GM21515 (cell line): ENCODE measurements at regions not wholly inside any gene's neighbourhood (a gene's known extent, or its start where the extent isn't known, plus 50 kb on each side); places are given as distances from the start of the nearest gene placed in this dataset.
"Not testable (repeated sequence)": the region's sequence is repeated elsewhere in the genome, so short reads cannot be mapped to it uniquely, and the experiment has no call there.

Experiments
- ATAC-seq: cut with Tn5 transposase; IDR thresholded peaks from one replicate; pipeline ENCODE4 v1.9.1; 2021; ENCODE audit not compliant: unreplicated experiment

GRCh38 chr2:89855752-89856151 is 1164.3 kb downstream of the RPIA start:
- ATAC-seq: not testable (repeated sequence)

- ATAC-seq: not testable (repeated sequence)
These were observed 1164.8 kb downstream of the RPIA start for GRCh38 chr2:89856305-89856704.

GRCh38 chr2:89862164-89862563 is 1170.7 kb downstream of the RPIA start:
- not testable (repeated sequence) for ATAC-seq

- not testable (repeated sequence) for ATAC-seq
These were observed 1171.7 kb downstream of the RPIA start for GRCh38 chr2:89863209-89863608.

DNA sequence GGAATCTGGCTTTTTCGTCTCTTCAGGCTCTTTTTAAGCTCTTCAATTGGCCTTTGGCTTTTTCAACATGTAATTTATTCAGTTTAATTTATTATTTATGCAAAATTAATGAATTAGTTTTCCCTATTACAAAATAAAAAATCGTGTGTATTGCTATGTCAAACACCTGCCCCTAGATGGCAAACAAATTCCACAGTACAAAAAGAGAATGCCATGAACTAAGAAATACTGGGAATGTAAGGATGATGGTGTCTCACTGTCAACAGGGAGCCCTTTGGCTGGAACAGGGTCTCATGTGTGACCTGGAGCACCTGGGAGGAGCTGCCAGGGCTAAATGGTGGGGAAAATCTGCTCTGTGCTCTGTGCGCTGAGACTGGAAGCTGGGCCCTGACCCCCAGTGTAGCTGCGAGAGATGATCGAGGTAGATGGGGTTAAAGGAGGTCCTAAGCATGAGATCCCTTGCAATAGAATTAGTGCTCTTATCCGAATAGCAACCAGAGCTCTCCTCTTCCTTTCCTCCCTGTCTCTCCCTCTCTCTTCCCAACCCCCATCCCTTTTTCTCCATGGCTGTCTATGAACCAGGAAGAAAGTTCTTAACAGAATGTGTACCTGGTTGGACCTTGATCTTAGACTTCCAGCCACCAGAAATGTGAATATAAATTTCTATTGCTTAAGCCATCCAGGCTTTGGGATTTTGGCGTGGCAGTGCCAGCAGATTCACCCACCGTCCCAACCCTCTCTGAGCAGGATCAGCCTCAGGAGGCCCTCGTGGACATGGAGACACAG is 1183.5 kb downstream of the RPIA start:
- ATAC-seq: not testable (repeated sequence)

DNA sequence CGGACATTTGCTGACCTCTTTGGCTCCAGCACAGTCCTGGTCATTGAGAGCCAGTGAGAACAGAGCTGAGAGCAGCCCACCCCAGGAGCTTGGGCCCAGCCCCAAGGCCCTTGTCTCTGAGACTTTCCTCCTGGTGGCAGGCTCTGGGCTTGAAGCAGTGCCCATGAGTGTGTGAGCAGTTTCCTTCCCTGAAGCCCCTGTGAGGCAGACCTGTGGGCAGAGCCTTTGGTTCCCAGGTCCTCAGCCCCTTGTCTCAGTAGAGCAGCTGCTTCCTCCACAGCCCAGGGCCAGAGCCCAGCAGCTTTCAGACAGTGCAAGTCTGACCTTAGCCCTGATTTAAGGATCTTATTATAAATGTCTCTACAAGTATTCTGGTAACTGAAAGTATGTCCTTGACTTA is 1185.0 kb downstream of the RPIA start:
- not testable (repeated sequence) for ATAC-seq

DNA sequence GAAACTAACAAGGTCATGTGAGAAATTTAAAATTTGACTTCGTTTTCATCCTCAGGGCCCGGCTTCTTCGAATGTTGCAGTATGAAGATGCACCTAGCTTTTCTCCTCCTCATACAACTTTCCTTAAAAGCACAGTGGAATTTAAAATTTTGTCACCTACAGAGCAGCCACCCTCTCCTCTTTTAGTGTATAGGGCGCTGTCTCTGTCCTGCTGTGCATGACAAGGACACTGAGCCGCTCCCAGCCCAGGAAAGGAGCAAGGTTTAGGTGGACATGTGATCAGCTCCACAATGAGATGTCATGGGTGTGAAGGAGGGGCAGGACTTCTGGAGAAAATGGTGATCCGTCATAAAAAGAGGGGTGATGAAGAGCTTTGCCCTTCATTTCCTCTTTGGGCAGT is 1185.4 kb downstream of the RPIA start:
- ATAC-seq: not testable (repeated sequence)

DNA sequence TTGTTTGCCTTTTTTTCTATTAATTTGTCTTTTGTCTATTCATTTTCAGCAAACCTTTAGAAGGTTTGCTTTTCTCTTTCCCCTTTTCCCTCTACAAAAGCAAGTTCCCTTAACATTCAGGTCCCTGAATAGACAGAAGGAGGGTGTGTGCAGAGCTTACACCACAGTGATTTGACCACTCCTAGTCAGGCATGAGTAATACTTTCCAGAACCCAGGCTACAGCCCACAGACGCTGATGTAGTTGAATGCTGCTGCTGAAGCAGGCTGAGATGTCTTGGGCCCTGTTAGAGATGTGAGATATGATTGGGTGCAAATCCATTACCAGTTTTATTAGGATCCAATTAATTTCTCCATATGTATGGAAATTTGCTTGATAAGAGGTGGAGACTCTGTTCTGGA is 1191.4 kb downstream of the RPIA start:
- ATAC-seq: peak; percentile 72

DNA sequence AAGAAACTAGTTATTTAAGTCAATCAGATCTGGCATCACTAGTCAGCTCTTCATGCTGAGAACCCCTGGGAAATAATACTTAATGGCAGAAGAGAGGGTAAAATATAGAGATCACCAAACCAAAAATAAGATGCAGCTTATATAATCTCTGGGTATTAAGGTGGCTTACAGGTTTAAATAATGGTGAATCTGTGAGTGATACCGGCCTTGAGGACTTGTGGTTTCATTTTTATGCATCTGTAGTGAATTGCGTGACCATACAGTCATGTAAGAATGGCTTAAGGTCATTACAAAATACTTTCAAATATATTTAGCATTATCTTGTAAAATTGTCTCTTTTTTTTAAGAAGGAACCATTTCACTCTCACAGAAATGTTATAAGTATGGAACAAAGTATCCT is 1192.2 kb downstream of the RPIA start:
- not testable (repeated sequence) for ATAC-seq

DNA sequence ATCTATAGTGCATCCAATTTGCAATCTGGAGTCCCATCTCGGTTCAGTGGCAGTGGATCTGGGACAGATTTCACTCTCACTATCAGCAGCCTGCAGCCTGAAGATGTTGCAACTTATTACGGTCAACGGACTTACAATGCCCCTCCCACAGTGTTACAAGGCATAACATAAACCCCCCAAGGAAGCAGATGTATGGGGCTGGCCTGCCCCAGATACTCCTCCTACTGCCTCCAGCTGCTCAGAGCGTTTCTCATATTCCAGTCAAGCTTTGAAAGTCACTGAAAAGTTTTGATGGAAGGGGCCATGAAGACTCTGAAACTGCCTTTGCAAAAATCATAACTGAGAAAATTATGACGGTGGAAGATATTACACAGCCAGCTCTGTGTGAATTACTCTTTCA is 1193.6 kb downstream of the RPIA start:
- not testable (repeated sequence) for ATAC-seq

GRCh38 chr2:89888693-89889092 is 1197.2 kb downstream of the RPIA start:
- ATAC-seq: not testable (repeated sequence)

GRCh38 chr2:89890185-89890773 is 1198.8 kb downstream of the RPIA start:
- ATAC-seq: not testable (repeated sequence)

DNA sequence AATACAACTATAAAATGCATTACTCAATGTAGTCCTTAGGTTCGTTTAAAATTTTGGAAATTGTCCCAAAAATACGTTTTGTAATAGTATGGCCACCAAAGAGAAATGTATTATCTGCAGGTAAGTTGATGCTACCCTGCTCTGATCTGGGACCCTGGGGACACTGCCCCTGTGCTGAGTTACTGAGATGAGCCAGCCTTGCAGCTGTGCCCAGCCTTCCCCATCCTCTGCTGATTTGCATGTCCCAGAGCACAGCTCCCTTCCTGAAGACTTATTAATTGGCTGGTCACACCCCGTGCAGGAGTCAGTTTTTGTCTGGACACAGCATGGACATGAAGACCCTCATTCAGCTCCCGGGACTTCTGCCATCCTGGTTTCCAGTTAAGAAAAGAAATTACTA is 1203.5 kb downstream of the RPIA start:
- ATAC-seq: not testable (repeated sequence)

GRCh38 chr2:89895629-89896028 is 1204.2 kb downstream of the RPIA start:
- not testable (repeated sequence) for ATAC-seq

DNA sequence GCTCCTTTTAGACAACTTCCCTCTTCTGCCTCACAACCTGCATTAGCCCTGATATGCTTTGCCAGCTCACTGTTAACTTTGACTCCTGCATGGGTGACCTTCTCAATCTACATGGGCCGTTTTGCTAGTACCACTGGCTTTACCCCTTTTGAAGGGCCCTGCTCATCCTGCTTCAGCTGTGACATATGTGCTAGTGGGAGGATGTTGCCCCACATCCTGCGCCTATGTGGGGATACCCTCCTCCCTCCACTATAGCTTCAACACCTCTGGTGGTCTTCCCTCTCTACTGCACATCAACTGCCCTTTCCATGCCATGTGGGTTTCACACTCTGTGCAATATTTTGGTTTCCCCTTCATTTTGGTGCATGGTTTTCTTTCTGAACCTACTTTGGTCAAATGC is 1235.5 kb downstream of the RPIA start:
- not testable (repeated sequence) for ATAC-seq

DNA sequence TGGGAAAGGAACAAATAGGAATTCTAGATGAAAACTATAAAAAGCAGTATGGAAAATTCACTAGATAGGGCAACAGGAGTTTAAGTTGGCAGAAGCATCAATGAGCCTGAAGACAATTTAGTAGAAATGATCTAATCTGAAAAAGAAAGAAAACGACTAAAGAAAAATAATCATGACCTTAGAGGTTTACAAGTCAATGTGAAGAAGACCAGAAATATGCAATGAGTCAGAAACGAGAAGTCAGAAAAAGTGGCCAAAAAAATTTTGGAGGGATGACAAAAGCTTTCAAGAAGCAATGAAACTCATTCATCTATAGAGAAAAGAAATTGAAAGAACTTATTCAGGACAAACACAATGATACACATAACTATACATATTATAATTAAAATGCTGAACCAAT is 1244.0 kb downstream of the RPIA start:
- not testable (repeated sequence) for ATAC-seq

DNA sequence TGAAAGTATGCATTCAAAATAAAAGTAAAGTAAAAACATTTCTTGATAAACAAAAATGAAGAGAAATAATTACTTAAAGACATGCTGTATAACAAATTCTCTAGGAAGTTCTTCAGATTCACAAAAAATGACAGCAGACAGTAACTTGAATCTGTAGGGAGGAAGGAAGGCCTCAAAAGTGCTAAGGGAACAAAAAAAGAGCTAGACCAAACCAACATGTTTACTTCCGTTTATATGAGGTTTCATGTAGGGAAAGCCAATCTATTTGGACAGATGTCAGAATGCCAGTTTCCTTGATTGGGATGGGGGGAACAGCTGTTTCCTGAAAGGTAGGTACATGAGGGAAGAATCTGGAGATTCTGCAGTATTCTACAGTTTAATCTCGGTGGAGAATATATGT is 1244.5 kb downstream of the RPIA start:
- ATAC-seq: not testable (repeated sequence)

- not testable (repeated sequence) for ATAC-seq
These were observed 1245.1 kb downstream of the RPIA start for GRCh38 chr2:89936559-89936958.

- peak; percentile 95 for ATAC-seq
These were observed 1247.3 kb downstream of the RPIA start for GRCh38 chr2:89938756-89939155.

DNA sequence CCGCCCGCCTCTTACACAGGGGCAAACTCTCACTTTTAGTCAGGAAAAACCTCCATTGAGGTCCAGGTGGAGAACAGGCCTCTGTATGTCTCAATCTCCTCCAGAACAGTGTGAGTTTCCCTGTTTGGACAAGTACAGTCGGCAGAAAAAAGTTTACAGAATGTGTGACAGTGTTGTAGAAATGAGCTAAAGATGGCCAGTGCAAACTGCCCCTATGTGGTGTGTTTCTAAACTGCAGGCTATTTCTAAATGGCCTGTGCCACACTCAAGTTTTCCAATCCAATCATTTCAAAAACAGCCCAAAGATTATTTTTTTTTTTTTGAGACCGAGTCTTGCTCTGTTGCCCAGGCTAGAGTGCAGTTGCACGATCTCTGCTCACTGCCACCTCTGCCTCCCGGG is 1252.8 kb downstream of the RPIA start:
- not testable (repeated sequence) for ATAC-seq

- ATAC-seq: not testable (repeated sequence)
These were observed 1253.6 kb downstream of the RPIA start for GRCh38 chr2:89945004-89945616.
